ENCODE measurements at regions not wholly inside any gene's neighbourhood (a gene's known extent, or its start where the extent isn't known, plus 50 kb on each side); places are given as distances from the start of the nearest gene placed in this dataset.
A peak's percentile ranks its signal among the peaks of the same experiment; 100 is the strongest.

DNA sequence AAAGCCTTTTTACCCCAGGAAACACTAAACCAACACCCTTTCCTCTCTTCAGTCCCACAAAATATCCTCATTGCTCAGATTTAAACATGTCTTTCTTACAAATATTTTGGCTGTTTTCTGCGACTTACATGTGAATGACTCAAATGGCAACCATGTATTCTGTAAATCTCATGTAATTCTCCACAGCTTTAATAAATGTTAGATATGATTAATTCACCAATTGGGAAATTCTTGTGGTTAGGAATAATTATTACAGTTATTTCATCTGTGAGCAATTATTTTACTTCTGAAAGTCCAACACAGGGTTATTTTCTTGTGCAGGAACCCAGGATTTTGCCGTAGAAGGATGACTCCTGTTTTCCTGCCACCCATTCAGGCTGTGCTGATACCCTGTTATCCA lies 431.5 kb downstream of the LMO4 start:
- ChIA-PET CTCF (no interaction called here), POLR2A (no interaction called here)
- no peak overlapping the region for H3K4me3 ChIP-seq (ENCODE audit: low read depth, low read length)
- TF ChIP-seq, protein P1, sequence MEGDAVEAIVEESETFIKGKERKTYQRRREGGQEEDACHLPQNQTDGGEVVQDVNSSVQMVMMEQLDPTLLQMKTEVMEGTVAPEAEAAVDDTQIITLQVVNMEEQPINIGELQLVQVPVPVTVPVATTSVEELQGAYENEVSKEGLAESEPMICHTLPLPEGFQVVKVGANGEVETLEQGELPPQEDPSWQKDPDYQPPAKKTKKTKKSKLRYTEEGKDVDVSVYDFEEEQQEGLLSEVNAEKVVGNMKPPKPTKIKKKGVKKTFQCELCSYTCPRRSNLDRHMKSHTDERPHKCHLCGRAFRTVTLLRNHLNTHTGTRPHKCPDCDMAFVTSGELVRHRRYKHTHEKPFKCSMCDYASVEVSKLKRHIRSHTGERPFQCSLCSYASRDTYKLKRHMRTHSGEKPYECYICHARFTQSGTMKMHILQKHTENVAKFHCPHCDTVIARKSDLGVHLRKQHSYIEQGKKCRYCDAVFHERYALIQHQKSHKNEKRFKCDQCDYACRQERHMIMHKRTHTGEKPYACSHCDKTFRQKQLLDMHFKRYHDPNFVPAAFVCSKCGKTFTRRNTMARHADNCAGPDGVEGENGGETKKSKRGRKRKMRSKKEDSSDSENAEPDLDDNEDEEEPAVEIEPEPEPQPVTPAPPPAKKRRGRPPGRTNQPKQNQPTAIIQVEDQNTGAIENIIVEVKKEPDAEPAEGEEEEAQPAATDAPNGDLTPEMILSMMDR (IDR thresholded peaks at IDR 0.05; ENCODE audit: insufficient read depth, low read depth, low read length): no peak
- no peaks in the 10 kb centered on the region for H3K27me3 ChIP-seq (ENCODE audit: control insufficient read depth, insufficient read depth, low read length)
- peak; percentile 9 for DNase-seq (ENCODE audit: low read depth)
- no peaks in the 10 kb centered on the region for H3K36me3 ChIP-seq (ENCODE audit: control insufficient read depth, insufficient read depth, low read length)

- TF ChIP-seq, protein P1 (IDR thresholded peaks at IDR 0.05; ENCODE audit: insufficient read depth, low read depth, low read length): no peak
- ChIA-PET CTCF (no interaction called here), POLR2A (no interaction called here)
- no peak for DNase-seq (ENCODE audit: low read depth)
- H3K27me3 ChIP-seq (ENCODE audit: control insufficient read depth, insufficient read depth, low read length): no peaks in the 10 kb centered on the region
- no peaks in the 10 kb centered on the region for H3K36me3 ChIP-seq (ENCODE audit: control insufficient read depth, insufficient read depth, low read length)
- no peak overlapping the region for H3K4me3 ChIP-seq (ENCODE audit: low read depth, low read length)
Measured at GRCh38 chr1:87760654-87761053, 432.0 kb downstream of the LMO4 start.

GRCh38 chr1:87763483-87763882 lies 434.8 kb downstream of the LMO4 start:
- Histone ChIP-seq H3K36me3 (ENCODE audit: control insufficient read depth, insufficient read depth, low read length) (no peaks in the 10 kb centered on the region), H3K4me3 (ENCODE audit: low read depth, low read length) (no peak overlapping the region), H3K27me3 (ENCODE audit: control insufficient read depth, insufficient read depth, low read length) (no peaks in the 10 kb centered on the region)
- TF ChIP-seq, protein P1 (IDR thresholded peaks at IDR 0.05; ENCODE audit: insufficient read depth, low read depth, low read length): no peak
- CTCF ChIA-PET: no interaction called here
- no peak for DNase-seq (ENCODE audit: low read depth)
- POLR2A ChIA-PET: no interaction called here

GRCh38 chr1:87765057-87765680 lies 436.5 kb downstream of the LMO4 start:
- Histone ChIP-seq H3K36me3 (ENCODE audit: control insufficient read depth, insufficient read depth, low read length) (no peaks in the 10 kb centered on the region), H3K4me3 (ENCODE audit: low read depth, low read length) (no peak overlapping the region), H3K27me3 (ENCODE audit: control insufficient read depth, insufficient read depth, low read length) (no peaks in the 10 kb centered on the region)
- TF ChIP-seq, protein P1 (IDR thresholded peaks at IDR 0.05; ENCODE audit: insufficient read depth, low read depth, low read length): no peak
- POLR2A ChIA-PET: no interaction called here
- no peak for DNase-seq (ENCODE audit: low read depth)
- CTCF ChIA-PET: no interaction called here

DNA sequence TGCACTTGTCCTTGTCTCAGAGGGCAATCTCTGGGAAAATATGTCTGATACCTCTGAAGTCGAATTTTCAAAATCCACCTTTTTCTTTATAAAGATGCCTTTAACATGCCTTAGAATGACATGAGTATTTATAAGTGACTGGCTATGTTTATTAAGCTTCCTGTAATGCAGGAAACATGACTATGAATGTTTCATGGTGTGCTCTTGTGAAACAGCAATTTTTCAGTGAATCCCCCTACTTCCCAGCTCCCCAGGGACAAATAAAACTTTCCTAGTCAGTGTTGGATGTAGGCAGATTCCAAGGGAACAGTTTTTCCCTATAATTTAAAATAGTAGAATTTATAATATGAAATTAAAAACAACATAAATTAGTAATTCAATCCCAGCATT lies 437.0 kb downstream of the LMO4 start:
- TF ChIP-seq, protein P1 (IDR thresholded peaks at IDR 0.05; ENCODE audit: insufficient read depth, low read depth, low read length): no peak
- Histone ChIP-seq H3K4me3 (ENCODE audit: low read depth, low read length) (no peak overlapping the region), H3K27me3 (ENCODE audit: control insufficient read depth, insufficient read depth, low read length) (no peaks in the 10 kb centered on the region), H3K36me3 (ENCODE audit: control insufficient read depth, insufficient read depth, low read length) (no peaks in the 10 kb centered on the region)
- no peak for DNase-seq (ENCODE audit: low read depth)
- ChIA-PET POLR2A (no interaction called here), CTCF (no interaction called here)
